OCI-LY7 (cell line): ENCODE measurements at regions not wholly inside any gene's neighbourhood (a gene's known extent, or its start where the extent isn't known, plus 50 kb on each side); places are given as distances from the start of the nearest gene placed in this dataset.

ENCODE experiments used
- EZH2phosphoT487 ChIP-seq: fragments of 200-600 bp; sonication (generic); IDR thresholded peaks from 2 replicates; pipeline ENCODE4 v1.6.1; 2018; ENCODE audit warnings: low read depth, borderline replicate concordance, mild to moderate bottlenecking, mixed run types, antibody characterized with exemption, low read length, moderate library complexity, mixed read lengths
- TF ChIP-seq, protein P1 (sequence below): fragments of 200-600 bp; sonication (generic); conservative IDR thresholded peaks from 2 replicates; pipeline ENCODE4 v1.5.1; 2014; ENCODE audit warnings: mild to moderate bottlenecking, antibody characterized with exemption, low read length, moderate library complexity, mixed read lengths

DNA sequence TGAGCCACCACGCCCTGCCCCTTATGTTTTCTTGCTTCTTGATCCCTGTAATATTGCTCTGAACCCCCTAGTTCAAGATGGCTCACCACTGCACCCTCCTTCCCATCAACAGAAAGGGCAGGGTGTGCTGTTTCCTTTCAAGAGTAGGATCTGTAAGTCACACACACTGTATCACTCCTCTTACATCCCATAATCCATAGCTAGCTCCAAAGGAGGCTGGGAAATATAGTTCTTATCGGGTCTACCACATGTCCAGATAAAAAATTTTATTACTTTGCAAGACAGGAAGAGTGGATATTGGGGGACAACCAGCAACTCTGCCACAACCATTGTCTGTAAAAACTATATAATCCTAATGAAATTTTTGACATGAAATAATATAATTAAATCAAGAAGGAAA is 79.6 kb downstream of the C9orf50 start:
- TF ChIP-seq, protein P1, sequence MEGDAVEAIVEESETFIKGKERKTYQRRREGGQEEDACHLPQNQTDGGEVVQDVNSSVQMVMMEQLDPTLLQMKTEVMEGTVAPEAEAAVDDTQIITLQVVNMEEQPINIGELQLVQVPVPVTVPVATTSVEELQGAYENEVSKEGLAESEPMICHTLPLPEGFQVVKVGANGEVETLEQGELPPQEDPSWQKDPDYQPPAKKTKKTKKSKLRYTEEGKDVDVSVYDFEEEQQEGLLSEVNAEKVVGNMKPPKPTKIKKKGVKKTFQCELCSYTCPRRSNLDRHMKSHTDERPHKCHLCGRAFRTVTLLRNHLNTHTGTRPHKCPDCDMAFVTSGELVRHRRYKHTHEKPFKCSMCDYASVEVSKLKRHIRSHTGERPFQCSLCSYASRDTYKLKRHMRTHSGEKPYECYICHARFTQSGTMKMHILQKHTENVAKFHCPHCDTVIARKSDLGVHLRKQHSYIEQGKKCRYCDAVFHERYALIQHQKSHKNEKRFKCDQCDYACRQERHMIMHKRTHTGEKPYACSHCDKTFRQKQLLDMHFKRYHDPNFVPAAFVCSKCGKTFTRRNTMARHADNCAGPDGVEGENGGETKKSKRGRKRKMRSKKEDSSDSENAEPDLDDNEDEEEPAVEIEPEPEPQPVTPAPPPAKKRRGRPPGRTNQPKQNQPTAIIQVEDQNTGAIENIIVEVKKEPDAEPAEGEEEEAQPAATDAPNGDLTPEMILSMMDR, result no peak
- TF ChIP-seq EZH2phosphoT487, result no peak
